HTR-8/SVneo (cell line): ENCODE measurements at regions not wholly inside any gene's neighbourhood (a gene's known extent, or its start where the extent isn't known, plus 50 kb on each side); places are given as distances from the start of the nearest gene placed in this dataset.
A peak's percentile ranks its signal among the peaks of the same experiment; 100 is the strongest.

Source experiments
- DNase-seq: peaks from one replicate; pipeline ENCODE4 v3.0.0; 2011; ENCODE audit warnings: low spot score, mixed read lengths; ENCODE audit not compliant: insufficient read length
- FAIRE-seq: peaks from 2 replicates; lab custom pipeline; 2011; peaks lifted over from hg19 to GRCh38; lab: Jason Lieb, UNC

DNA sequence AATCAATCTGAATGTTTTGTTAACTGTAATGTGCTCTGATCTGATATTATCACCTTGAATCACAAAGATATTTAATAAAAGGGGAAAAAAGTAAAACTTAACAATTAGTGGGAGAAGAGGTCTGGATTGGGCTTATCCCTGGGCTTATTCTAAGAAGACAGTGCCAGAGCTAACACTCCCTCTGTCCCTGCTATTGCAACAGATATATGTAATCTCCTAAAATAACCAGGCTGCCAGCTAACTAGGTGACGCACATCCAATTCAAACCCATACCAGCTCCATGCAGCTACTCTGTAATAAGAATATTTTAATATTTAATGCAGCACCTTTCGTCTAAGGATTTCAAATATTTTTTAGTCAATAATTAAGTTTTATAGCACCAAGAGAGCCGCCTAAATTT is 330.1 kb upstream of the MARCKS start:
- FAIRE-seq (no peak), DNase-seq (no peak)

DNA sequence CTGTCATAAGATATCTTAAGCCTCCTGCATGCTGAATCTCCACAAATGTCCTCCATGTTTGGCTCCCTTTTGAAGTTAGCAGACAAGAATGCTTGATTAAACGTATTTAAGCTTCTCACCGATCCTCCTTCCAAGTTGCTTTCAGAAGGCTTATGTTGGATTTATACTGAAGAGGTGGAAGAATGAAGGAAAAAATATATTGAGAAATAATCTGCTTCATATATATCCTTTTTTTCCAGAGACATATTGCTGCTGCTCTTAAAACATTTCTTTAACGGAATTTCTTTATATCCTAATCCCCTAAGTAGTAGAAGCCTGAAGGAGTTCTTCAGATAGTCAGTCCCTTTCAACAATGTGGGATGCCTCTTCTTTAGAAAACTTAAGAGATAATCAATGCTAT is 329.0 kb upstream of the MARCKS start:
- no peak for FAIRE-seq
- DNase-seq = no peak

DNA sequence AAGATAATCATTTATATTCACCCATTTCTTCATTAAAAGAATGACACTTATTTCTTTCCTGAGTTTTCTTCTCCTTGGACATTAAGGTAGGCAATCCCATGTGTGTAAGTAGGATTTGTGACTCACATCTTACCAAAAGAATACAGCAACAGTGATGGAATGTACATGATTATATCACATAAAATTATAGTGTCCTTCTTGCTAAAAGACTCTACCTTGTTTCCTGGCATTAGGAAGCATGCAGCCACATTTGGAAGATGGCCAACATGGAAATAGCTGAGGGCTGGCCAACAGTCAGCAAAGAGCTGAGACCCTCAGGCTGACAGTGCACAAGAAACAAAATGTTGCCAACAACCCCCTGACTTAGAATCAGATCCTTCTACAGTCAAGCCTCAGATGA is 327.9 kb upstream of the MARCKS start:
- FAIRE-seq = peak; percentile 55
- DNase-seq = no peak

DNA sequence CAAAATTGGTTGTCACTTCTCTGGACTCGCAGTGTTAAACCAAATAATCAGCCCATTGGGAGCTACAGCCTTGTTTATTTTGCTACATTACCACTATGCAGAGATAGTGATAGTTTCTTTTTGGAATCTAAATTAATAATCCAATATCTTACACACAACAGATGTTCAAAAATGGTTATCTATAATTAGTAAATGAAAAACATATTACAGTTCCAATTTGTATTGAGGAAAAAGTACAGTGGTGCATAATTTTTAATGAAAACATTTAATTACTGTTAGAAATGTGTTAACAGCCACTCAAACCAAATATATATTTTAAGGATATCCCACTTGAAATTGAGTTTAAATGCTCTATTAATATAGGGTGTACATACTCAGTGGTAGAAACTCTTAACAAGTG is 327.3 kb upstream of the MARCKS start:
- FAIRE-seq (no peak), DNase-seq (no peak)

DNA sequence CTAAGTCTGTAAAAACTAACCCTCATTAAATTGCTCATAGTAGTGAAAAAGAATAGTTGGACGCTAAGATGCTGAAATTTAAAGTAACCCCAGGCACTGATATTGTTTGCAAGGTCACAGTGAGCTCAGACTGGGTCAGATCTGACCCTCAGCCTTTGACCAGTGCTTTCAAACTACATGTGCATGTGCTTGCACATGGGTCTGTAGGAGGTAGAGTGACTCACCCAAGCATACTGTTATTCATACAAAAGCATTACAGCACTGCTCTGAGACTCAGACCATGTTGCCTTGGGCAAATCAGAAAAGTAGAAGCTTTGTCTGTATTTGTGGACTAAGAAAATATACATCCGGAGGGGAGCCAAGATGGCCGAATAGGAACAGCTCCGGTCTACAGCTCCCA is 326.4 kb upstream of the MARCKS start:
- DNase-seq (peak; percentile 51), FAIRE-seq (no peak)

DNA sequence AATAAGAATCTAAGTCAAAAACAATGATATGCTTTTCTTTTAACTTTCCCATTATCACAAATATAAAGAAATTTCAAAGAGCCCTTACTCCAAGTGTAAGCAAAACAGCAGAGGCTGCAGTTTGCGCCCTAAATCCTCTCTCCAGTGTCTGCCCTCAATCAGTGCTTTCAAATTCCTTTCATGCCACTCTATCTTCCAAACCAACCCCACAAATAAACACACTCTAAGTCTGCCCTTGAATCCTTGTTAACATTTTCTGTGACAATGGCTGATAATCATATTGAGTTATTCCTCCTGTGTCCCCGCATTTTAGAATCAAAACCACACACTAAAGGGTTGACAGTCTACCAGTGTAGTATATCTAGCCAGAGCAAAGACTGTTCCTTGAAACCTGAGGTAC is 317.9 kb upstream of the MARCKS start:
- DNase-seq (no peak), FAIRE-seq (no peak)

DNA sequence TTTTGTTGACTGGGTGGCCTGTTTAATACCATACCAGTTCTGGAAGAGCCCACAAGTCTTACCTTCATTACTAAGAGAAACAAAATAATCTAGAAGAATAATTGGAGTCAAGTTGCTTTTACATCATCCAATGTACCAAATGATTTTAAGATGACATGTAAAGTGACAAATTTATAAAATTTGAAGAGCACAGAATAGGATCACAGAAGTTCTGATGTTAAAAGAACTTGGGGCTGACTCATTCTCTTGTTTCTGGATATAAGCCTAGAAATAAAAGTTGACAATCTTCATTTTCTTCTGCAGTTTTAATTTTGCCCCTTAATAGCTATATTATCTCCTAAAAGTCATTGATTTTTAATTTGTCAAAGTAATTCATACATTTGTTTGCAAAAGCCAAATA is 317.5 kb upstream of the MARCKS start:
- DNase-seq (no peak), FAIRE-seq (no peak)

DNA sequence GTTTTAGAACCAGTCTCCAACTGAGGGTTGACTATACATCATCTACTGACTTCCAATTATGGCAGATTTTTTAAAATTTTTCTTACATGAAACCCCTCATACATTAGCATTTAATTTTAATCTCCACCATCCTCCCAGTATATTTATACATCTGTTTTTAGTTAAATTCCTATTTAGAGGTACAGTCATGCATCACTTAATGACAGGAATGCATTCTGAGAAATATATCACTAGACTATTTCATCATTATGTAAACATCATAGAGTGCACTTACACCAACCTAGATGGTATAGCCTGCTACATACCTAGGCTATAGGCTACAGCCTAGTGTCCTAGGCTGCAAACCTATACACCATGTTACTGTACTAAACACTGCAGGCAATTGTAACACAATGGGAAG is 316.7 kb upstream of the MARCKS start:
- no peak for DNase-seq
- FAIRE-seq = peak; percentile 62

DNA sequence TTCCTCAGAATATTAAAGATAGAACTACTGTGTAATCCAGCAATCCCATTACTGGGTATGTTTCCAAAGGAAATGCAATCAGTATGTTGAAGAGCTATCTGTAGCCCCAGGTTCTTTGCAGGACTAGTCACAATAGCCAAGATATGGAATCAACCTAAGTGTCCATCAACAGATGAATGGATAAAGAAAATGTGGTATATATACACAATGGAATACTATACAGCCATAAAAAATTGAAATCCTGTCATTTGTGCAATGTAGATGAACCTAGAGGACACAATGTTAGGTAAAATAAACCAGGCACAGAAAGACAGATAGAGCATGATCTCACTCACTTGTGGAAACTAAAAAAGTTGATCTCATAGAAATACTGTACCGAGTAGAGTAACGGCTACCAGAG is 306.0 kb upstream of the MARCKS start:
- no peak for FAIRE-seq
- no peak for DNase-seq

DNA sequence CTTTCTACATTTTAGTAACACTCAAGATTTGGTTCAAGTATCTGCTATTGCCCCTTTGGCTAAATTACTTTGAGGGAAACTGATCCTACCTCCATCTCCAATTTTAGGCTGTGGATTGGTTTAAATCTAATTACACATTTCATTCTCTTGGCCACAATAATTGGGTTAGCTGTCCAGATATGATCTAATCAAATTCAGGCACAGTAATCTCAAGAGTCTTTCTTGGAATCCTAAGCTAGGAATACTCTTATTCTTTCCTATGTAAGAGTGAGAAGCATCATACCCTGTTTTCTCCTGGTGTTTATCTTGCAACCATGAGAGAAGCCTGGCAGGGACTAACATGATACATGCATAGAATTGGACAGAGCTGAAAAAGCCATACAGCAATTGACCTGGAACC is 300.4 kb upstream of the MARCKS start:
- DNase-seq = no peak
- no peak for FAIRE-seq

DNA sequence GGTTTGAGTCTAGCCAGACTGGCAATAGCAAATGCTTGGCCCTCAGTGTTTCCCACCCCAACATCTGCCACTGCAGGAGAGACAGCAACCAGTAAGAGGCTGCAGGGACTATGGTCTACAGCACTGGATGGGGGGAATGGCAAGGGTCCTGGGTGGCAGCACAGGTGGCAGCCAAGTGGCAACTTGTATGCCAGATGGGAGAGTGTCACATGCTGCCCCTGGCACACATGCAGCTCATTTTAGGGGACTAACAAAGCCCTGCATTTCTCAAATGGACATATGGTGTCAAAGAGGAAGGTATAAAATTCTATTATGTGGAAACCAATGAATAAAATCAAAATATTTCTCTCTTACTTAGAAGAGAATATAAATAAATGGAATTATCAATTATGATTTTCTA is 298.7 kb upstream of the MARCKS start:
- FAIRE-seq (no peak), DNase-seq (no peak)

DNA sequence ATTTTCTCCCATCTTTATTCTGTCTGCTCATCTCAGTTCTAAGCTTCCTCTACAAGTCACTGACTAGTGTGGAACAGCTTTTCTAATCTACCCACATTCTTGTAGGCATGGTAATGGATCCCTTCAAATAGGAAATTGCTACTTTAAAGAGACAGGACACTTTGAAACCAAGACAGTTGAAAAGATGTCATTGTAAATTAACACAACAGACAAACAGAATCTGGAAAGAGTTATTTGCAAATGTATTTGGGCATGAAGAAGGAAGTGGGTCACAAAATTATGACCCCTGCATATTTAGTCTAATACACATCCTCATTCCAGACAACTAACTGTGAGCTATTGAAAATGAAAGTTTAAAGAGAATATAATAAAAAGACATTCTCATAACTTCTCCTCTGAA is 298.2 kb upstream of the MARCKS start:
- DNase-seq (no peak), FAIRE-seq (peak; percentile 66)

DNA sequence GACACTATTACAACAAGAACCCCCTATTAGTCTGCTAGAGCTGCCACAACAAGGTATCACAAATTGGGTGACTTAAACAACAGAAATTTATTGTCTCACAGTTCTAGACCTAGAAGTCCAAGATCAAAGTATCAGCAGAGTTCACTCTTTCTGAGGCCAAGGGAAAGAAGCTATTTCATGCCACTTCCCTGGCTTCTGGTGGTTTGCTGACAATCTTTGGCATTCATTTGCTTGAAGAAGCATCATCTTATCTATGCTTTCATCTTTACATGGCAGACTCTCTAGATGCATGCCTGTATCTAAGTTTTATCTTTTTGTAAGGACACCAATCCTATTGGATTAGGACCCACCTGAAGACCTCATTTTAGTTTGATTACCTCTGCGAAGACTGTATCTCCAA is 296.8 kb upstream of the MARCKS start:
- no peak for FAIRE-seq
- DNase-seq = no peak

DNA sequence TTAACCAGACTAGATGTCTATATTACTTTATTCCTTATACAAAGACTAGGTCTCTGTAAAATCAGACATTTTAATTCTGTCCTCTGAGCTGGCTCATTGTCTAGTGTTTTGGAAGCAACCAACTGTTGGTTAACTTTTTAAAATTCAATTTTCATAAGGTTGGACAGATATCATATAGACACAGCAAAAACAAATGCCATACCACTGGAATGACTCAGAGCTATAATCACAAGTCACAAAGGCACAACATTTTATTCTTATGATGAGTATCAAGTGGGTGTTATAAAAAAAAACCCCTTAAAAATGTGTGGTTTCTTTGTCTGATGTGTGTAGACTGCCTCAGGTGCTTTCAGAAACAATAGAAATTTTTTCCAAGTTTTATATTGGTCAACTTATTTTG is 296.2 kb upstream of the MARCKS start:
- no peak for FAIRE-seq
- DNase-seq = peak; percentile 42

DNA sequence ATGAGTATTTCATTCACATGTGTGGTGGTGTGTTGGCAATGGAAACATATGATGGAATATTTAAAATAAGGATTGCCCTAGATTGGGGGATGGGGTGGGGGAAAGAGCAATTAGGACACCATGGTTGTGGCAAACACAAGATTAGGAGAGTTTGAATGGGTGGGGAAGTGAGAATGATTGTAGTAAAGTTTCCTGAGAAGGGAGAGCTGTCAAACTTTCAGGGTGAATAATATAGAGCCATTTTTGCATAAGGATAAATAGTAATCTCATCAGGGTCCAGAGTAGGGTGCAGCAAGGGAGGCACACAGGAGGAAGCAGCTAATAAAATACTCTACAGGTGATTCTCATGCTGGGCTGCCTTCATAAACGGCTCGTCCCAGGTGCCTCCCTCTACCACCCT is 294.9 kb upstream of the MARCKS start:
- DNase-seq = no peak
- no peak for FAIRE-seq

DNA sequence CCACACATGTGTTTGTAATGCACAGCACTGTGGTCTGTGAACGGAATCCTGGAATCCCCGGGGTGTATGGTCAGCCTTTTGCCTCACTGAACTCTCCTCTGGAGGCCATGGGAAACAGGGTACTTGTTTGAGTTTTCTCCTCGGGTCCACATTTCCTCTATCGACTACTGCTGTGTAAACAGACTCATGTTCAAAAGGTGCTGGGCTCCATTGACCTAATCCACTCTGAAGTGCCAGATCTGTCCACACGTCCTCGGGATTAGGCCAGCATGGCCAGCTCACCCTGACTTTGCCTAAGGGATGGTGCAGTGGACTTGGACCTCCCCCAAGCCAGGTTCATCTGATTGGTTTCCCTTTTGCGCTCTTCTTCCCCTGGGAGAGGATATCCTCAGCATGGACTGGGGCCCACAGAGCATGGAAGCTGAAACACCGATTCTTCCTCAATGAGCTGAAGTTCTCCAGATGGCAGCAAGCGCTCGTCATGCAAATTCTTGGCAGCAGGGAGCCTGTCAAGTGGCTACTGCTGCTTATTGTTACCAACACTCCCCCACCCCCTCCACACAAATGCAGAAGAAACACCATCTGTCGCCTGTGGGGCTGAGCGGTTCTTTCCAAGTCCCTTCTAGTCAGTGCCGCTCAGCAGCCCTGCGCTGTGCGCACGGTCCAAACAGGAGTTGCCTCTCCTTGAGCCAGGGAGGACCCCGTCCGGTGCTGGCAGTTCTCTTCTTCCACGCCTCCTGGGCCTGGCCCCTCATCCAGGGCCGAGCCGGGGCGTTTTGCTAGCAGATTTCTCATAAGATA is 292.6 kb upstream of the MARCKS start:
- FAIRE-seq = peak; percentile 85
- DNase-seq = peak; percentile 40

DNA sequence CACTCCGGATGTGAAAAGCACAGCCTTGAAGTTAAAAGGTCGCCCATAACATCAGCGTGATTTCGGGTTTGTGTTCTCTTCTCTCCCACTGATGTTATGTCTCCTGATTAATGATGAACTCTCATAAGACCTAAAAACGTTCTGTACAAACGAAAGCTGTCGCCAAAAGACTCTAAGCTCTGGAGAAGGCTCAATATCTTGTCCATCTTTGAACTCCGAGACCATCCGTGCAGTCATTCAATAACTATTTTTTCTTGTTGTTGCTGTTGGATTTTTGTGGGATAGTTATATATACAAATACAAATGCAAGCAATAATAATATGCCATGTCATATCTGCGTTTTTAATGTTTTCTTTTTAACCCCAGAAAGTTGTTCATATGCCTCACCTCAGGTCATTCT is 291.8 kb upstream of the MARCKS start:
- FAIRE-seq (peak; percentile 65), DNase-seq (no peak)

DNA sequence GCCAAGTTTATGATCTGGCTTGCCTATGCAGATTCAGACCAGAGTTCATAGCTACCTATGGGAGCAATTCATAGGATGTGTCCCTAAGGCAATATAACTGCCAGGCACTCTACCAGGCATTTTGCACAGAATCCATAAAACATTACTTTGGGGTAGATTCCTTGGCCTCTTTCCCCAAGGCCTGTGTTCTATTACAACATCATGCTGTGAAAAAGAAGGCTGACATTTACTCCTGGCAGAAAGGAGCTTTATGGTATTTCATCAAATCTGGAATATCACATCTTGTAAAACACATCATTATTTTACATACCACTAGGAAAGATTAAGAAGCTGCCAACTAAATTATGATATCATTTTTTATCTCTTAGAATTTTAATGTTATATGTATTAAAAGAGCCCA is 287.0 kb upstream of the MARCKS start:
- DNase-seq (no peak), FAIRE-seq (no peak)

DNA sequence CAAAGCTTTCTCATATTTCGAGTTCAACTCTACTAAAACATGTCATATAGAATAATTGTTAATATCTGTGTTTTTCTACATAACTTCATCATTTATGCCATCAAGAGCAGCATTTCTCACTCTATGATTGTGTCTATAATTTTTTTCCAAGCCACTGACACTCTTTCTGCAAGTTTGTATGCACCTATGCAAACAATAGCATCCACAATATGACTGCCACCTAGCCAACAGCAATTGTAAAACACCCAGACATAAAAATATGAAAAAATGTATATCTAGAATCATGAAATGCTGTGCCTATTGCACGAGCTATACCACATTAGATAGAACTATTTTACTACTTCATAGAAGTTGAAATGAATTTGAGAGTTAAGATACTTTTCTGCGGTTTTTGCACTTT is 286.5 kb upstream of the MARCKS start:
- no peak for DNase-seq
- no peak for FAIRE-seq

DNA sequence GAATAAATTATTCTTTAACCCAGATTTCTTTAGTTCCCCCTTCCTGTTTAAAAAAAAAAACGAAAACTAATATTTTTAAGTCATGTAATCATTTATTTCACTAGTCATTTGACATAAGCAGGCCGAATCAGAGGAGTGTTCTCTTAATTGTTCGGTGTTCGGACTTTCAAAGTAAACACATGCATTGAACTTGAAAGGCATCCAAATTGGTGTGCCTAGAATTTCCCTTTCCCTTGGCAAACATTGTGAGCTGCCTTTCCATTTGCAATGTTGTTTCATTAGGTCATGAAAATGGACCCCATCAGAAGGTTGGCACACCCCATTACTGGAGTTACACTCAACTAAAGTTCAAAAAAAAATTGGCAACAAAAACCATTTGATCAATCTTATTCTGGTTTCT is 283.0 kb upstream of the MARCKS start:
- no peak for FAIRE-seq
- DNase-seq = no peak

DNA sequence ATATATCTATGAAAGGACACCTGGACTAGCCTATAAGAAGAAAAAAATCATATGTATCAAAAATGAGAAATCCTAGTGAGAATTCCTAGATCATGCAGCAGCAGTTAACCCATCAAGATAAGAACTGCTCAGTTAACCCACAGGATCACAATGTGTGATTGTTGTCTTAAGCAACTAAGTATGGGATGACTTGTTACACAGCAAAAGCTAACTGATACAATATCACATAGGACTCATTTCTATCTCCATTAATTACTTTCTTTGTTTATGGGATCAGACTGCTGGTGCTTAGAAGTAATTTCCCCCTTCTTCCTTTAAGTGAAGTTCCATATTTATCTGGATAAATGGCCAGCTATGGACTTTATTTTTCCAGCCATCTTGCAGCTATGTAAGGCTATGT is 280.8 kb upstream of the MARCKS start:
- no peak for FAIRE-seq
- DNase-seq = no peak

DNA sequence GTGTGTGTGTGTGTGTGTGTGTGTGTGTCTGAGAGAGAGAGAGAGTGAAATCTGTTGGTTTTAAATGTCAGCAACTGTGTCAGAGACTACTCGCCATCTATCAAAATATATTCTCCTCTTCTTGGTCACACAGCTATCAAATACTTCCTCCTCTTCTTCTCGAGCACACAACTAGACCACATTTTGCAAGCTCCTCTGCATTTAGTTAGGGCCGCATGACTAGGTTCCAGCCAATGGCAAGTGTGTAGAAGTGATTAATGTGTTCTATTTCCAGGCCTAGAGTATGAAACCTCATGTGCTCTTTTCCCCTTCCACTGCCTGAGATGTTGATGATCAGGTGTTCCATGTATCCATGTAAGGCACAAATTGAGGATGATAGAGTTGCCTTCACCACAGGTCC is 278.5 kb upstream of the MARCKS start:
- FAIRE-seq = no peak
- no peak for DNase-seq

DNA sequence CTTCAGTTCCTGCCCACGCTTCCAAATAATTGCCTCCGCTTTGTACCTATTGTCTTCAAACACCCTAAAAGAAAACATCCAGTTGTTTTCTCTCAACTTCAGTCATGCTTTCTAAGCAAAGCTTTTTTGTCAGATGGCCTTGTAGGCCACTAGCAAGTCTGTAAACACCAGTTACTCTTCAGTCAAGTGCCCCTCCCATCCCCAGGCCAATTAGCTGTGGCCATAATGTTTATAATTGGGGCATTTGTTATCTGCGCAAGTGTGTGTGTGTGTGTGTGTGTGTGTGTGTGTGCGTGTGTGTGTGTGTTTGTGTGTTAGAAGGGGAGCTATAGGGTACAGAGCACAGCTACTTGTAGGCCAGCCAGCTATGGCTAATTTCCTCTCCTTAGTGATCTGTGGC is 272.4 kb upstream of the MARCKS start:
- DNase-seq = no peak
- no peak for FAIRE-seq
